GM12801 (cell line): ENCODE measurements at regions not wholly inside any gene's neighbourhood (a gene's known extent, or its start where the extent isn't known, plus 50 kb on each side); places are given as distances from the start of the nearest gene placed in this dataset.

Experiments used
- CTCF ChIP-seq: IDR thresholded peaks from one replicate; pipeline ENCODE4 v1.5.1; 2011; ENCODE audit warnings: control low read depth; ENCODE audit not compliant: insufficient read length; ENCODE audit errors: extremely low read depth

GRCh38 chr21:27315373-27315772, 348.5 kb upstream of the ADAMTS5 start:
- TF ChIP-seq CTCF, result no peak

GRCh38 chr21:27314131-27314530, 347.2 kb upstream of the ADAMTS5 start:
- TF ChIP-seq CTCF, result no peak

GRCh38 chr21:27306791-27307775, 340.2 kb upstream of the ADAMTS5 start:
- TF ChIP-seq CTCF, result no peak

GRCh38 chr21:27306206-27306605, 339.3 kb upstream of the ADAMTS5 start:
- TF ChIP-seq CTCF, result no peak

GRCh38 chr21:27301220-27301619, 334.3 kb upstream of the ADAMTS5 start:
- no peak for TF ChIP-seq CTCF

GRCh38 chr21:27300770-27301169, 333.9 kb upstream of the ADAMTS5 start:
- TF ChIP-seq CTCF, result no peak

- no peak for TF ChIP-seq CTCF
These were observed 331.6 kb upstream of the ADAMTS5 start for GRCh38 chr21:27298465-27298864.
